IMR-90 (cell line): ENCODE measurements at regions not wholly inside any gene's neighbourhood (a gene's known extent, or its start where the extent isn't known, plus 50 kb on each side); places are given as distances from the start of the nearest gene placed in this dataset.

Source experiments
- ATAC-seq: fragments of 200-7000 bp; cut with Tn5 transposase; 2 replicates; pipeline ENCODE4 v1.9.1; 2020; ENCODE audit warnings: low read depth, mild to moderate bottlenecking, moderate library complexity
- BruUV-seq: library from RNA; stranded (reverse); fragments of 400-500 nt; replicated peaks from 2 replicates; lab custom pipeline; 2021; lab: Mats Ljungman, UMichigan
- CTCF ChIA-PET: fragments of 300-600 bp; formaldehyde crosslinking; extraction: SDS; loops from one replicate; lab custom pipeline; 2021; ENCODE audit warnings: antibody characterized with exemption; lab: Yijun Ruan, JAX
- POLR2A ChIA-PET: fragments of 300-600 bp; sonication (Branson Sonifier 250); formaldehyde crosslinking; loops from one replicate; lab custom pipeline; 2022; ENCODE audit warnings: antibody characterized with exemption; ENCODE audit not compliant: unreplicated experiment; lab: Charles Lee
- DNase-seq: peaks from one replicate; pipeline ENCODE4 v3.0.0; 2013
- H2AFZ ChIP-seq: replicated peaks from 2 replicates; pipeline ENCODE3; 2013; ENCODE audit warnings: low read length, mild to moderate bottlenecking; ENCODE audit not compliant: poor library complexity
- H2AK5ac ChIP-seq: 2 replicates; pipeline ENCODE4 v1.6.1; 2013; ENCODE audit warnings: low read depth, low read length, inconsistent platforms
- H2AK9ac ChIP-seq: replicated peaks from 2 replicates; pipeline ENCODE3; 2013; ENCODE audit warnings: mild to moderate bottlenecking, low read depth, low read length, moderate library complexity; ENCODE audit not compliant: poor library complexity
- H2BK120ac ChIP-seq: 2 replicates; pipeline ENCODE4 v1.6.1; 2013; ENCODE audit warnings: low read depth, low read length, inconsistent platforms
- H2BK15ac ChIP-seq: 3 replicates; pipeline ENCODE4 v1.6.1; 2013; ENCODE audit warnings: low read depth, low read length, inconsistent platforms
- H2BK20ac ChIP-seq: 2 replicates; pipeline ENCODE4 v1.6.1; 2013; ENCODE audit warnings: low read depth, mild to moderate bottlenecking, inconsistent platforms, low read length, moderate library complexity
- H2BK5ac ChIP-seq: 2 replicates; pipeline ENCODE4 v1.6.1; 2013; ENCODE audit warnings: mild to moderate bottlenecking, low read depth, low read length, inconsistent platforms; ENCODE audit not compliant: poor library complexity, severe bottlenecking
- H3K14ac ChIP-seq: replicated peaks from 2 replicates; pipeline ENCODE4 v1.6.1; 2013; ENCODE audit warnings: low read depth, low read length, inconsistent platforms
- H3K18ac ChIP-seq: 2 replicates; pipeline ENCODE4 v1.6.1; 2013; ENCODE audit warnings: low read depth, low read length, control low read depth
- H3K23ac ChIP-seq: 2 replicates; pipeline ENCODE4 v1.6.1; 2013; ENCODE audit warnings: low read depth, low read length, inconsistent platforms
- H3K27ac ChIP-seq: 2 replicates; pipeline ENCODE4 v1.5.1; 2013; ENCODE audit warnings: mild to moderate bottlenecking, control low read depth, low read length; ENCODE audit not compliant: insufficient read depth
- H3K27me3 ChIP-seq: 2 replicates; pipeline ENCODE4 v1.6.1; 2013; ENCODE audit warnings: low read length; ENCODE audit not compliant: control insufficient read depth, insufficient read depth
- H3K36me3 ChIP-seq: 2 replicates; pipeline ENCODE4 v1.6.1; 2013; ENCODE audit warnings: low read length, mixed read lengths; ENCODE audit not compliant: control insufficient read depth, insufficient read depth
- H3K4ac ChIP-seq: 2 replicates; pipeline ENCODE4 v1.6.1; 2013; ENCODE audit warnings: low read depth, low read length, inconsistent platforms
- H3K4me1 ChIP-seq: 2 replicates; pipeline ENCODE4 v1.6.1; 2013; ENCODE audit warnings: low read length, mixed read lengths; ENCODE audit not compliant: control insufficient read depth, insufficient read depth
- H3K4me2 ChIP-seq: 2 replicates; pipeline ENCODE4 v1.6.1; 2013; ENCODE audit warnings: low read depth, mild to moderate bottlenecking, control low read depth, low read length, moderate library complexity
- H3K4me3 ChIP-seq: 2 replicates; pipeline ENCODE4 v1.5.1; 2013; ENCODE audit warnings: low read depth, mild to moderate bottlenecking, control low read depth, low read length, moderate library complexity; ENCODE audit not compliant: insufficient read depth
- H3K56ac ChIP-seq: 2 replicates; pipeline ENCODE4 v1.6.1; 2013; ENCODE audit warnings: low read length, inconsistent platforms; ENCODE audit not compliant: insufficient read depth; ENCODE audit errors: extremely low read depth
- H3K79me1 ChIP-seq, 2 experiments: 2 replicates each; pipeline ENCODE4 v1.6.1; 2013; ENCODE audit warnings: low read length in 2 of 2, inconsistent platforms in 1 of 2, low read depth in 1 of 2
- H3K9ac ChIP-seq: 2 replicates; pipeline ENCODE4 v1.6.1; 2013; ENCODE audit warnings: low read depth, low read length, control low read depth
- H3K9me1 ChIP-seq: 2 replicates; pipeline ENCODE4 v1.6.1; 2013; ENCODE audit warnings: low read length, inconsistent platforms; ENCODE audit not compliant: insufficient read depth
- H3K9me3 ChIP-seq: 2 replicates; pipeline ENCODE4 v1.6.1; 2013; ENCODE audit warnings: low read length; ENCODE audit not compliant: control insufficient read depth, insufficient read depth
- H4K20me1 ChIP-seq: 2 replicates; pipeline ENCODE4 v1.6.1; 2013; ENCODE audit warnings: low read length, inconsistent platforms; ENCODE audit not compliant: insufficient read depth
- H4K5ac ChIP-seq: 2 replicates; pipeline ENCODE4 v1.6.1; 2013; ENCODE audit warnings: mild to moderate bottlenecking, low read depth, low read length, control low read depth
- H4K8ac ChIP-seq, 2 experiments: 2 replicates each; pipeline ENCODE4 v1.6.1; 2013; ENCODE audit warnings: low read depth in 2 of 2, low read length in 2 of 2, control low read depth in 1 of 2, inconsistent platforms in 1 of 2
- H4K91ac ChIP-seq: 2 replicates; pipeline ENCODE4 v1.6.1; 2013; ENCODE audit warnings: low read depth, low read length, inconsistent platforms; ENCODE audit not compliant: insufficient read depth
- BHLHE40 ChIP-seq: fragments of 150-350 bp; IDR thresholded peaks from 2 replicates; pipeline ENCODE4 v1.6.1; 2016; ENCODE audit warnings: mild to moderate bottlenecking, low read depth, low read length
- CEBPB ChIP-seq: IDR thresholded peaks from 2 replicates; pipeline ENCODE4 v1.6.1; 2012; ENCODE audit warnings: low read depth, low read length, improper control_type of control experiment
- CHD1 ChIP-seq: IDR thresholded peaks from 2 replicates; pipeline ENCODE4 v1.6.1; 2012; ENCODE audit warnings: low read depth, low read length, improper control_type of control experiment
- MAZ ChIP-seq: IDR thresholded peaks from 2 replicates; pipeline ENCODE4 v1.6.1; 2012; ENCODE audit warnings: low read depth, mild to moderate bottlenecking, low read length, improper control_type of control experiment, moderate library complexity, borderline replicate concordance
- NFE2L2 ChIP-seq: fragments of 150-350 bp; IDR thresholded peaks from 2 replicates; pipeline ENCODE4 v1.6.1; 2016; ENCODE audit warnings: low read depth, mild to moderate bottlenecking, low read length
- POLR2A ChIP-seq: IDR thresholded peaks from 2 replicates; pipeline ENCODE4 v1.6.1; 2012; ENCODE audit warnings: mild to moderate bottlenecking, low read depth, low read length
- RAD21 ChIP-seq: IDR thresholded peaks from 2 replicates; pipeline ENCODE4 v1.6.1; 2012; ENCODE audit warnings: low read length, improper control_type of control experiment
- WGBS, 2 experiments: methylation state at CpG; one replicate each; pipeline versions ENCODE4 v1.1.5 to v1.1.7; 2013; ENCODE audit warnings: missing lambda C conversion rate in 2 of 2; ENCODE audit not compliant: insufficient read length in 1 of 2; ENCODE audit errors: extremely low coverage in 2 of 2; 5-methylcytosine and 5-hydroxymethylcytosine counted together
- dilution Hi-C: fragments of 300-500 bp; cut with HindIII; formaldehyde crosslinking; loops from one replicate; pipeline ENCODE4 v1.14.3; 2018; ENCODE audit warnings: low sequenced_read_pairs; ENCODE audit not compliant: unreplicated experiment
- in situ Hi-C: fragments of 300-500 bp; cut with MboI; formaldehyde crosslinking; loops from 3 replicates; pipeline ENCODE4 v1.14.3; 2019; ENCODE audit warnings: low sequenced_read_pairs, inconsistent platforms, mixed read lengths
- intact Hi-C: fragments of 100-400 bp; cut with micrococcal nuclease; formaldehyde crosslinking; loops from 2 replicates; pipeline ENCODE4 v1.10.0; 2022
- TF ChIP-seq, protein P1 (sequence below): conservative IDR thresholded peaks from 2 replicates; pipeline ENCODE4 v1.5.1; 2012; ENCODE audit warnings: mild to moderate bottlenecking, low read depth, low read length, improper control_type of control experiment
- TF ChIP-seq, protein P2 (sequence below): fragments of 150-350 bp; IDR thresholded peaks from 2 replicates; pipeline ENCODE4 v1.6.1; 2017; ENCODE audit warnings: mild to moderate bottlenecking, antibody characterized with exemption, low read length, low read depth
- TF ChIP-seq, protein P3 (sequence below): fragments of 150-350 bp; IDR thresholded peaks from 2 replicates; pipeline ENCODE4 v1.6.1; 2016; ENCODE audit warnings: low read depth, mild to moderate bottlenecking, low read length, moderate library complexity, borderline replicate concordance

DNA sequence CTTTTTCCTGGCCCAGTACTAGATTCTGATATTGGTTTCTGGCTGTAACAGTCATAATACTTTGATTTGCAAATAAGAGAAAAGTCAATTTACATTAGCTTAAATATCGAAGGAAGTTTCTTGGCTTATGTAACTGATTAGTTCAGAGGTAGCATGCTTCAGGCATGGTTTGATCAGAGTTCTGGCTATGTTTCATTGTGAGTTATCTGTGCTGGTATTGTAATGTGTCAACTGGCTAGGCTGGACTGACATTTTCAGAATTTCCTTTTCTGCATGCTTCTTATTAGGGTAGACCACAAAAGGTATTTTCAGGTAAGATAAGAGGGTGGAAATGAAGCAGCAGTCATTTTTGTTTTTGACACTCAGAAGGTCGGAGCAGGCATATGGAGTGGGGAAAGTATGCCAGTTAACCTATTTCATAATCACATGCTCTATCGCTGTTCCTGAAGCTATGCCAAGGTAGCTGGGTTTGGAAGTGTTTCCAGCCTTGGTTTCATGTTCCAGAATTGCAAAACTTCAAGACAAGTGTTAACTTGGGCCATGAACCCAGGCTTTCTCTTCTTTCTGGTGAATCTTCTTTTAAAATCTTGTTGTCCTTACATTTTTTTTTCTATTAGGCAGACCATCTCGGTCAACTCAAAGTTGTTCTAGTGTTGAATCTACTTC lies 244.9 kb downstream of the DHX35 start:
- H3K4me1 ChIP-seq: no peaks in the 10 kb centered on the region
- 60% methylated on average over 1 of the region's 4 CpGs; no CpG with 5 or more reads in 1 of the 2 experiments for WGBS, 2 experiments
- no peak overlapping the region for H2BK15ac ChIP-seq
- no peak overlapping the region for H2AFZ ChIP-seq
- no peak overlapping the region for H3K4ac ChIP-seq
- no peak overlapping the region for H3K56ac ChIP-seq
- no peak overlapping the region for H3K18ac ChIP-seq
- no peak overlapping the region for H2AK9ac ChIP-seq
- TF ChIP-seq, protein P1, sequence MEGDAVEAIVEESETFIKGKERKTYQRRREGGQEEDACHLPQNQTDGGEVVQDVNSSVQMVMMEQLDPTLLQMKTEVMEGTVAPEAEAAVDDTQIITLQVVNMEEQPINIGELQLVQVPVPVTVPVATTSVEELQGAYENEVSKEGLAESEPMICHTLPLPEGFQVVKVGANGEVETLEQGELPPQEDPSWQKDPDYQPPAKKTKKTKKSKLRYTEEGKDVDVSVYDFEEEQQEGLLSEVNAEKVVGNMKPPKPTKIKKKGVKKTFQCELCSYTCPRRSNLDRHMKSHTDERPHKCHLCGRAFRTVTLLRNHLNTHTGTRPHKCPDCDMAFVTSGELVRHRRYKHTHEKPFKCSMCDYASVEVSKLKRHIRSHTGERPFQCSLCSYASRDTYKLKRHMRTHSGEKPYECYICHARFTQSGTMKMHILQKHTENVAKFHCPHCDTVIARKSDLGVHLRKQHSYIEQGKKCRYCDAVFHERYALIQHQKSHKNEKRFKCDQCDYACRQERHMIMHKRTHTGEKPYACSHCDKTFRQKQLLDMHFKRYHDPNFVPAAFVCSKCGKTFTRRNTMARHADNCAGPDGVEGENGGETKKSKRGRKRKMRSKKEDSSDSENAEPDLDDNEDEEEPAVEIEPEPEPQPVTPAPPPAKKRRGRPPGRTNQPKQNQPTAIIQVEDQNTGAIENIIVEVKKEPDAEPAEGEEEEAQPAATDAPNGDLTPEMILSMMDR: no peak
- TF ChIP-seq CEBPB (no peak), POLR2A (no peak), MAZ (no peak), CHD1 (no peak), RAD21 (no peak), BHLHE40 (no peak), NFE2L2 (no peak)
- TF ChIP-seq, protein P2, sequence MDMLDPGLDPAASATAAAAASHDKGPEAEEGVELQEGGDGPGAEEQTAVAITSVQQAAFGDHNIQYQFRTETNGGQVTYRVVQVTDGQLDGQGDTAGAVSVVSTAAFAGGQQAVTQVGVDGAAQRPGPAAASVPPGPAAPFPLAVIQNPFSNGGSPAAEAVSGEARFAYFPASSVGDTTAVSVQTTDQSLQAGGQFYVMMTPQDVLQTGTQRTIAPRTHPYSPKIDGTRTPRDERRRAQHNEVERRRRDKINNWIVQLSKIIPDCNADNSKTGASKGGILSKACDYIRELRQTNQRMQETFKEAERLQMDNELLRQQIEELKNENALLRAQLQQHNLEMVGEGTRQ: no peak
- TF ChIP-seq, protein P3, sequence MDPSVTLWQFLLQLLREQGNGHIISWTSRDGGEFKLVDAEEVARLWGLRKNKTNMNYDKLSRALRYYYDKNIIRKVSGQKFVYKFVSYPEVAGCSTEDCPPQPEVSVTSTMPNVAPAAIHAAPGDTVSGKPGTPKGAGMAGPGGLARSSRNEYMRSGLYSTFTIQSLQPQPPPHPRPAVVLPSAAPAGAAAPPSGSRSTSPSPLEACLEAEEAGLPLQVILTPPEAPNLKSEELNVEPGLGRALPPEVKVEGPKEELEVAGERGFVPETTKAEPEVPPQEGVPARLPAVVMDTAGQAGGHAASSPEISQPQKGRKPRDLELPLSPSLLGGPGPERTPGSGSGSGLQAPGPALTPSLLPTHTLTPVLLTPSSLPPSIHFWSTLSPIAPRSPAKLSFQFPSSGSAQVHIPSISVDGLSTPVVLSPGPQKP: no peak
- H3K27me3 ChIP-seq: no peaks in the 10 kb centered on the region
- H2BK20ac ChIP-seq: no peak overlapping the region
- H4K91ac ChIP-seq: no peak overlapping the region
- CTCF ChIA-PET: no interaction called here
- H2BK120ac ChIP-seq: no peak overlapping the region
- in situ Hi-C loops: no loop called here
- DNase-seq: no peak
- no peaks in the 10 kb centered on the region for H4K20me1 ChIP-seq
- no peak for ATAC-seq
- no peaks in the 10 kb centered on the region for H3K9me3 ChIP-seq
- H3K36me3 ChIP-seq: no peaks in the 10 kb centered on the region
- H3K9ac ChIP-seq: no peak overlapping the region
- no peak overlapping the region for H4K8ac ChIP-seq
- no peak overlapping the region for H3K23ac ChIP-seq
- intact Hi-C loops: no loop called here
- H3K9me1 ChIP-seq: no peaks in the 10 kb centered on the region
- H2AK5ac ChIP-seq: no peak overlapping the region
- no TSS peak for BruUV-seq
- H3K79me1 ChIP-seq: no peaks in the 10 kb centered on the region
- no peak overlapping the region for H3K4me3 ChIP-seq
- no peak overlapping the region for H2BK5ac ChIP-seq
- no peak overlapping the region for H3K27ac ChIP-seq
- H4K5ac ChIP-seq: no peak overlapping the region
- dilution Hi-C loops: no loop called here
- H3K14ac ChIP-seq: no peak overlapping the region
- no peak overlapping the region for H3K4me2 ChIP-seq
- POLR2A ChIA-PET: no interaction called here
